HepG2 (cell line): ENCODE measurements at regions not wholly inside any gene's neighbourhood (a gene's known extent, or its start where the extent isn't known, plus 50 kb on each side); places are given as distances from the start of the nearest gene placed in this dataset.

Source experiments
- CTCF ChIP-seq: sonication (generic); formaldehyde crosslinking; IDR thresholded peaks from 2 replicates; pipeline ENCODE4 v1.5.0; 2020; ENCODE audit warnings: mild to moderate bottlenecking, missing genetic modification reagents, moderate library complexity
- EHMT2 ChIP-seq: fragments of 200-600 bp; sonication (generic); IDR thresholded peaks from 2 replicates; pipeline ENCODE4 v1.7.0; 2017; ENCODE audit warnings: antibody characterized with exemption, low read depth, low read length, borderline replicate concordance
- FOXM1 ChIP-seq: sonication (generic); formaldehyde crosslinking; IDR thresholded peaks from 2 replicates; pipeline ENCODE4 v1.5.0; 2020; ENCODE audit warnings: missing genetic modification reagents
- GFI1 ChIP-seq: sonication (generic); formaldehyde crosslinking; IDR thresholded peaks from 2 replicates; pipeline ENCODE4 v1.5.0; 2020; ENCODE audit warnings: missing genetic modification reagents, mild to moderate bottlenecking, borderline replicate concordance
- POLR2A ChIP-seq, 2 experiments: IDR thresholded peaks; 2 replicates each; pipeline ENCODE4 v1.6.1; 2011; ENCODE audit warnings: low read depth in 2 of 2, low read length in 2 of 2, mild to moderate bottlenecking in 1 of 2, moderate library complexity in 1 of 2; ENCODE audit not compliant: insufficient read depth in 1 of 2
- RNF219 ChIP-seq: sonication (generic); formaldehyde crosslinking; IDR thresholded peaks from 2 replicates; pipeline ENCODE4 v1.5.0; 2020; ENCODE audit warnings: mild to moderate bottlenecking, missing genetic modification reagents
- ZNF326 ChIP-seq: sonication (generic); formaldehyde crosslinking; IDR thresholded peaks from 2 replicates; pipeline ENCODE4 v1.4.0; 2020; ENCODE audit warnings: missing genetic modification reagents, borderline replicate concordance
- ZNF558 ChIP-seq: sonication (generic); formaldehyde crosslinking; IDR thresholded peaks from 2 replicates; pipeline ENCODE4 v1.9.0; 2022; ENCODE audit warnings: mild to moderate bottlenecking, missing genetic modification reagents, borderline replicate concordance
- ZNF576 ChIP-seq: sonication (generic); formaldehyde crosslinking; IDR thresholded peaks from 2 replicates; pipeline ENCODE4 v1.4.0; 2020; ENCODE audit warnings: mild to moderate bottlenecking, missing genetic modification reagents

- no peak for TF ChIP-seq ZNF576 (CRISPR knock-in tag)
- no peak for TF ChIP-seq ZNF326 (CRISPR knock-in tag)
- TF ChIP-seq POLR2A (IDR thresholded peaks at IDR 0.05; ENCODE audit: insufficient read depth in 1 of 2, low read depth in 2 of 2, low read length in 2 of 2): no peak
- TF ChIP-seq ZNF558: no peak
- no peak for TF ChIP-seq CTCF (CRISPR knock-in tag)
- TF ChIP-seq GFI1 (CRISPR knock-in tag): no peak
- TF ChIP-seq FOXM1 (CRISPR knock-in tag): no peak
- no peak for TF ChIP-seq RNF219 (CRISPR knock-in tag)
- no peak for TF ChIP-seq EHMT2
Observed at GRCh38 chr10:2679646-2680045, 387.7 kb upstream of the PFKP start.
